ENCODE measurements at regions not wholly inside any gene's neighbourhood (a gene's known extent, or its start where the extent isn't known, plus 50 kb on each side); places are given as distances from the start of the nearest gene placed in this dataset.

DNA sequence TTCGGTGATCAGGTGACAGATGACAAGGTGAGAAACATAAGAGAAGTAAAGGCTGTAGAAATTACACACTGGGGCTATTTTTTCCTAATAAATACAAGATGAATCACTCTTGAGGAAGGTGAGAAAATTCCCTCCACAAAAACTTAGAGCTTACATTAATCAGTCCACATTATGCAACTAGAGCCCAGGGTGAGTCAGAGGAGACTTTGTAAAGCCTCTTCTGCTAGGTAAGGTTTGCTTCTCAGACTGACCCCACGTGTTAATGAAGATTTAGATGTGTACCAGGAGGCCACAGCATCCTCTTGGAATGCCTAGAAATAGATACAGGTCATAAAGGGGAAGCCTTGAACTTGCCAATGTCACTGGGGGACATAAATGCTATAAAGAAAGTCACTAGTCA, 396.0 kb upstream of the SMIM31 start:
- DNase-seq: no peak
- in situ Hi-C loops (cut with HindIII; ENCODE audit: low pct_ligation_motif_present, low sequenced_read_pairs): no loop called here
- Histone ChIP-seq H3K4me3 (ENCODE audit: low read depth, low read length) (no peak overlapping the region), H3K27ac (no peak overlapping the region), H3K36me3 (replicated peaks) (no peaks in the 10 kb centered on the region), H3K27me3 (replicated peaks) (no peaks in the 10 kb centered on the region)
- TF ChIP-seq, protein P1, sequence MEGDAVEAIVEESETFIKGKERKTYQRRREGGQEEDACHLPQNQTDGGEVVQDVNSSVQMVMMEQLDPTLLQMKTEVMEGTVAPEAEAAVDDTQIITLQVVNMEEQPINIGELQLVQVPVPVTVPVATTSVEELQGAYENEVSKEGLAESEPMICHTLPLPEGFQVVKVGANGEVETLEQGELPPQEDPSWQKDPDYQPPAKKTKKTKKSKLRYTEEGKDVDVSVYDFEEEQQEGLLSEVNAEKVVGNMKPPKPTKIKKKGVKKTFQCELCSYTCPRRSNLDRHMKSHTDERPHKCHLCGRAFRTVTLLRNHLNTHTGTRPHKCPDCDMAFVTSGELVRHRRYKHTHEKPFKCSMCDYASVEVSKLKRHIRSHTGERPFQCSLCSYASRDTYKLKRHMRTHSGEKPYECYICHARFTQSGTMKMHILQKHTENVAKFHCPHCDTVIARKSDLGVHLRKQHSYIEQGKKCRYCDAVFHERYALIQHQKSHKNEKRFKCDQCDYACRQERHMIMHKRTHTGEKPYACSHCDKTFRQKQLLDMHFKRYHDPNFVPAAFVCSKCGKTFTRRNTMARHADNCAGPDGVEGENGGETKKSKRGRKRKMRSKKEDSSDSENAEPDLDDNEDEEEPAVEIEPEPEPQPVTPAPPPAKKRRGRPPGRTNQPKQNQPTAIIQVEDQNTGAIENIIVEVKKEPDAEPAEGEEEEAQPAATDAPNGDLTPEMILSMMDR (IDR thresholded peaks at IDR 0.05; ENCODE audit: low read depth, low read length, missing control alignments): no peak

DNA sequence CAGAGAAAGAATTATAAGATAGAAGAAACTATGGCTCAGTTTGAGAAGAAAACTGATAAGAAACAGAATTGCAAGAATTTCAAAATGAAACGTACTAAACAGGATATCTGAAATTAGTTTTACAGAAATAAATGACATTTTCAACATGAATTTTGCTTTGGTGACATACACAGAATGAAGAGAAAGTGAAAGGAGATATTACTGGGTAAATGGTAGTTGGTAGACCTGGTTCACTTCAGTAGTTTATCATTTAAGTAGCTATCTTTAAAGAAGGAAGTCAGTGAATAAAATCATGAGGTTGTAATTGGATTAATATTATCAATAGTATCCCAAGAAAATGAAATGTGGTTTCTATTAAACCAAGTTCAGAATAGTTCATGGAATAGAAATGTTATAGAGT, 395.5 kb upstream of the SMIM31 start:
- TF ChIP-seq, protein P1 (IDR thresholded peaks at IDR 0.05; ENCODE audit: low read depth, low read length, missing control alignments): no peak
- in situ Hi-C loops (cut with HindIII; ENCODE audit: low pct_ligation_motif_present, low sequenced_read_pairs): no loop called here
- no peak overlapping the region for H3K4me3 ChIP-seq (ENCODE audit: low read depth, low read length)
- no peaks in the 10 kb centered on the region for H3K36me3 ChIP-seq (replicated peaks)
- no peak for DNase-seq
- H3K27ac ChIP-seq: no peak overlapping the region
- H3K27me3 ChIP-seq (replicated peaks): no peaks in the 10 kb centered on the region

DNA sequence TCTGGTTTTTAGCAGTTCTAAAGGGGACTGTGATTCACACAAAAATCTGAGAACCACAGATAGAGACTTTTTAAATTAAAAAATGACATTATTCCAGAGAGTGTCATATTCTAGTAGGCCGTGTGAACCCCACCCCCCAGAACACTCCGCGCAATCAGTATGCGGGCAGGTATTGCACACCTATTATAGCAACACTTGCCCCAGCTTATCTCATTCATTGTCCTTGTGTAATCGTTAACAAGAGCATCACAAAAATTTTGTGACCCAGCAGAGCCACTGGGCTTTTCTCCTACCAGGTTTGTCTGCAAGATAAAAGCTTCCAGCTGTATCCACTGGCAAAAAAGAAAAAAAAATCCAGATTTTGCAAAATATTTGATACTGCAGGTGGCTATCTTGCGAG, 394.1 kb upstream of the SMIM31 start:
- no peak overlapping the region for H3K27ac ChIP-seq
- no peak overlapping the region for H3K4me3 ChIP-seq (ENCODE audit: low read depth, low read length)
- no peaks in the 10 kb centered on the region for H3K27me3 ChIP-seq (replicated peaks)
- no peaks in the 10 kb centered on the region for H3K36me3 ChIP-seq (replicated peaks)
- no peak for DNase-seq
- TF ChIP-seq, protein P1 (IDR thresholded peaks at IDR 0.05; ENCODE audit: low read depth, low read length, missing control alignments): no peak
- in situ Hi-C loops (cut with HindIII; ENCODE audit: low pct_ligation_motif_present, low sequenced_read_pairs): no loop called here

DNA sequence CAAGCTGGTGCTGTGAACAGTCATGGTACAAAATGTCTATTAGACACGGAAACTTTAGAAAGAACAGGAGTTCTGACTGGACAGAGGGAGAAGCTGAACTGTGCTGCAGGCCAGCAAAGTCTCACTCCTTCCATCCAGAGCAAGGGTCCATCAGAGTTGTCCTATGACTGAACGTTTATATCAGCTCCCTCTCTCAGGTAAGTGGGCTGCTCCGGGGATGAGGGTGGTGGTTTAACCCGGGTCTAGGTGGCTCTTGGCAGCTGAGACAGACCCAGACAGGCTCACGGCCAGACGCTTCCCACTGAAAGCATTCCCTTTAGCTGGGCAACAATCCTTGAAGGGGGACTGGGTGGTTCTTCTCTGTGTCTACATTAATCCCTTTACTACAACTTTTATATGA, 385.0 kb upstream of the SMIM31 start:
- Histone ChIP-seq H3K27ac (no peak overlapping the region), H3K4me3 (ENCODE audit: low read depth, low read length) (no peak overlapping the region), H3K36me3 (replicated peaks) (no peaks in the 10 kb centered on the region), H3K27me3 (replicated peaks) (no peaks in the 10 kb centered on the region)
- no peak for DNase-seq
- in situ Hi-C loops (cut with HindIII; ENCODE audit: low pct_ligation_motif_present, low sequenced_read_pairs): no loop called here
- TF ChIP-seq, protein P1 (IDR thresholded peaks at IDR 0.05; ENCODE audit: low read depth, low read length, missing control alignments): no peak

DNA sequence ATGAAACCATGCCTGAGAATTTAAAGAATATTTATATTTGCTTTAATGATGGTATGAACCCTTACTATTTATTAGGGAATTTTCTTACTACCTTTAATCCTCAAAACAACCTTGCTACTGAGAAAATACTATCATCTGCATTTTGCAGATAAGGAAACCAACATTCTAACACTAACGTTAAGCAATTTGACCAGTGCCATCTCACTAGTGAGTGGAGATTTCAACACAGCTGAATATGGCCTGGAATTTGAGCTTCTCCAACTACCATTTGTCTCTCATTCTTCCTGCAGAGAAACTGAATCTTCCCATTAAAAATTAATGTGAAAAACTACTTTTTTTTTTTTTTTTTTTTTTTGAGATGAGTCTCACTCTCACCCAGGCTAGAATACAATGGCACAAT, 380.9 kb upstream of the SMIM31 start:
- H3K4me3 ChIP-seq (ENCODE audit: low read depth, low read length): no peak overlapping the region
- H3K27me3 ChIP-seq (replicated peaks): no peaks in the 10 kb centered on the region
- TF ChIP-seq, protein P1 (IDR thresholded peaks at IDR 0.05; ENCODE audit: low read depth, low read length, missing control alignments): no peak
- no peak overlapping the region for H3K27ac ChIP-seq
- in situ Hi-C loops (cut with HindIII; ENCODE audit: low pct_ligation_motif_present, low sequenced_read_pairs): no loop called here
- no peaks in the 10 kb centered on the region for H3K36me3 ChIP-seq (replicated peaks)
- no peak for DNase-seq

DNA sequence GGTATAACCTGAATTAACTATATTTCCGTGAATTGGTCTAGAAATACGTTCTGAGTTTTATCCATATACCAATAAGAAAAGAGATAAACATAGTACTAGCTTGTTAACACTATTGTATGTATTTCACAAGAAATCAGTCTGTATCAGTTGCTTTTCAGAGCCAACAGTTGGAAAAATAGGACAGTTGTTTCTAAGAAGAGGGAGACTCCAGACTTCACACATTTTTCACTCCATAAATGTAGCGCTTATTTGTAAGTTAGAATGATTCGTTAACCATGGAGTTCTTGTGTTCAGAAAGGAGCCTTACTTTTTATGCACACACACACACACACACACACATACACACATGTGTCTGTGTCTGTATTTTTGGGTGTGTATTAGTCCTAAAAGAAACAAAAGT, 376.7 kb upstream of the SMIM31 start:
- no peak for DNase-seq
- H3K36me3 ChIP-seq (replicated peaks): no peaks in the 10 kb centered on the region
- TF ChIP-seq, protein P1 (IDR thresholded peaks at IDR 0.05; ENCODE audit: low read depth, low read length, missing control alignments): no peak
- H3K27me3 ChIP-seq (replicated peaks): no peaks in the 10 kb centered on the region
- in situ Hi-C loops (cut with HindIII; ENCODE audit: low pct_ligation_motif_present, low sequenced_read_pairs): no loop called here
- H3K27ac ChIP-seq: no peak overlapping the region
- no peak overlapping the region for H3K4me3 ChIP-seq (ENCODE audit: low read depth, low read length)
